ENCODE measurements at regions not wholly inside any gene's neighbourhood (a gene's known extent, or its start where the extent isn't known, plus 50 kb on each side); places are given as distances from the start of the nearest gene placed in this dataset.

DNA sequence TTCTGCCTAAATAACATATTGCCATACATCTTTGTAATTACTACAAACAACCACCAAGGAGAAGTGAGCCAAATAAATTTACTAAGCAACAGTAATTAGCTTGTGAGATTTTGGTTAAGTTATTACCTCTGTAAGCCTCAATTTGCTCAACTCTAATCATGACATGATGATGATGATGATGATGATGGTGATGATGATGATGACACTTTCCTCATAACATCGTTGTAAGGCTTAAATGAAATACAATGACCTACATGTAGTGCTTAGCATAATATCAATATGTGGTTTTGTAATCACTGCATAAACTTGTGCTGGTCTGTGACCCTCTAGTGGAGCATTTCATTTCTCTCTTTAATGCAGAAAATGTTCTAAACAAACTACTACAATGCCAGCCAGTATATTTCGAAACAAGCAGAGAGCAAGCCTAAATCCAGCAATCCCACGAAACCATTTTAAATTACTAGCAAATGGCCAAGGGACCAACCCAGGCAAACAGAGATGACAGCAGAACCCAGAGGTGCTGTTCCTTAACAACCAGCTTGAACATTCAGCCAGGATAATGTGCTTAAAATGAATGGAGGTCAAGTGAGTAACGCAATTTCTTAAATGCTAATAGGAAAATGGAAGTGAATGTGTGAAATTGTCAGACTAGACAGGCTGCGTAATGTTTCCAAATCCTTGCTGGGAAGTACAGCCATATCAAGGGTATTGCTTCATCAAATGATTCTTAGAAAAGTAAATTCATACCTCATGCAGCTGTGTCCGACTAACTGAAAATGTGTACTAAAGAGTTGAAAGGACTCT is 281.9 kb upstream of the PUM3 start:
- no peak overlapping the region for H3K4me3 Mint-ChIP-seq (ENCODE audit: unreplicated experiment)
- no peak overlapping the region for H3K27ac Mint-ChIP-seq (ENCODE audit: unreplicated experiment)
- no peaks in the 10 kb centered on the region for H3K36me3 Mint-ChIP-seq (ENCODE audit: unreplicated experiment)
- H3K4me1 Mint-ChIP-seq (ENCODE audit: unreplicated experiment): peaks cover 3% of the 10 kb centered on the region
- TF ChIP-seq, protein P1, sequence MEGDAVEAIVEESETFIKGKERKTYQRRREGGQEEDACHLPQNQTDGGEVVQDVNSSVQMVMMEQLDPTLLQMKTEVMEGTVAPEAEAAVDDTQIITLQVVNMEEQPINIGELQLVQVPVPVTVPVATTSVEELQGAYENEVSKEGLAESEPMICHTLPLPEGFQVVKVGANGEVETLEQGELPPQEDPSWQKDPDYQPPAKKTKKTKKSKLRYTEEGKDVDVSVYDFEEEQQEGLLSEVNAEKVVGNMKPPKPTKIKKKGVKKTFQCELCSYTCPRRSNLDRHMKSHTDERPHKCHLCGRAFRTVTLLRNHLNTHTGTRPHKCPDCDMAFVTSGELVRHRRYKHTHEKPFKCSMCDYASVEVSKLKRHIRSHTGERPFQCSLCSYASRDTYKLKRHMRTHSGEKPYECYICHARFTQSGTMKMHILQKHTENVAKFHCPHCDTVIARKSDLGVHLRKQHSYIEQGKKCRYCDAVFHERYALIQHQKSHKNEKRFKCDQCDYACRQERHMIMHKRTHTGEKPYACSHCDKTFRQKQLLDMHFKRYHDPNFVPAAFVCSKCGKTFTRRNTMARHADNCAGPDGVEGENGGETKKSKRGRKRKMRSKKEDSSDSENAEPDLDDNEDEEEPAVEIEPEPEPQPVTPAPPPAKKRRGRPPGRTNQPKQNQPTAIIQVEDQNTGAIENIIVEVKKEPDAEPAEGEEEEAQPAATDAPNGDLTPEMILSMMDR (IDR thresholded peaks at IDR 0.05): no peak
- DNase-seq (ENCODE audit: extremely low spot score, unreplicated experiment): no peak
- H3K27me3 Mint-ChIP-seq (ENCODE audit: unreplicated experiment): peaks cover 20% of the 10 kb centered on the region
- no peaks in the 10 kb centered on the region for H3K9me3 Mint-ChIP-seq (ENCODE audit: unreplicated experiment)

DNA sequence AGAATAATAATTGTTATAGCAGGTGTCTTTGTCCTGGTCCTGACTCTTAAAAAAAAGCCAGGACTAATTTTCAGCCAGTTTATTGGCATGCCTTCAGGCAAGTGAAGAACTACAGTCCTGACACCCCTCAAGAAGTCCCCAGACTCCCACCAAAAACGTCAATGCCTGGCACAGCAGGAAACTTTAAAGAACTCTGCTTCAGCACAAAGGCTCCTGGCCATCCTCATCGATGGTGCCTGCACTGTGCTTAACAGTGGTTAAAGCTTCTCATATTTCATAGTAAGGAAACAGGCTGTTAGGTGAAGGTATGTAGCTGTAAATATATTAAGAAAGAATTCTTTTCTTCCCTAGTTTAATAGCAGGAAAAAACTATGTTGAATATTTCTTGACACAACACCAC is 280.1 kb upstream of the PUM3 start:
- peaks cover 20% of the 10 kb centered on the region for H3K27me3 Mint-ChIP-seq (ENCODE audit: unreplicated experiment)
- no peak overlapping the region for H3K4me3 Mint-ChIP-seq (ENCODE audit: unreplicated experiment)
- DNase-seq (ENCODE audit: extremely low spot score, unreplicated experiment): no peak
- no peaks in the 10 kb centered on the region for H3K36me3 Mint-ChIP-seq (ENCODE audit: unreplicated experiment)
- H3K4me1 Mint-ChIP-seq (ENCODE audit: unreplicated experiment): peaks cover 3% of the 10 kb centered on the region
- no peaks in the 10 kb centered on the region for H3K9me3 Mint-ChIP-seq (ENCODE audit: unreplicated experiment)
- H3K27ac Mint-ChIP-seq (ENCODE audit: unreplicated experiment): no peak overlapping the region
- TF ChIP-seq, protein P1 (IDR thresholded peaks at IDR 0.05): no peak

DNA sequence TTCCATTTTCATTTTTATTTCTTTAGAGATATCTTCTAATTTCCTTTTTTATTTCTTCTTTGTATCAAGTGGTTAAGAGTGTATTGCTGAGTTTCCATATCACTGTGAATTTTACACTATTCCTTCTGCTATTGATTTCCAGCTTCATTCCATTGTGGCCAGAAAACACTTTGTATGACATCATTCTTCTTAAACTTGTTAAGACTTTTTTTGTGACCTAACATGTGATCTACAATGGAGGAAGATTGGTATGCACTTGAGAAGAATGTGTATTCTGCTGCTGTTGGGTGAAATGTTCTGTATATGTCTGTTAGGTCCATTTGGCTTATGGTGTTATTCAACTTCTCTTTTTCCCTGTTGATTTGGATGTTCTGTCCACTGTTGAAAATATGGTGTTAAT is 274.2 kb upstream of the PUM3 start:
- Mint-ChIP-seq H3K4me3 (ENCODE audit: unreplicated experiment) (no peak overlapping the region), H3K9me3 (ENCODE audit: unreplicated experiment) (peaks cover 9% of the 10 kb centered on the region), H3K27ac (ENCODE audit: unreplicated experiment) (no peak overlapping the region), H3K27me3 (ENCODE audit: unreplicated experiment) (peaks cover 15% of the 10 kb centered on the region), H3K4me1 (ENCODE audit: unreplicated experiment) (no peaks in the 10 kb centered on the region), H3K36me3 (ENCODE audit: unreplicated experiment) (peaks cover 2% of the 10 kb centered on the region)
- TF ChIP-seq, protein P1 (IDR thresholded peaks at IDR 0.05): no peak
- DNase-seq (ENCODE audit: extremely low spot score, unreplicated experiment): no peak

DNA sequence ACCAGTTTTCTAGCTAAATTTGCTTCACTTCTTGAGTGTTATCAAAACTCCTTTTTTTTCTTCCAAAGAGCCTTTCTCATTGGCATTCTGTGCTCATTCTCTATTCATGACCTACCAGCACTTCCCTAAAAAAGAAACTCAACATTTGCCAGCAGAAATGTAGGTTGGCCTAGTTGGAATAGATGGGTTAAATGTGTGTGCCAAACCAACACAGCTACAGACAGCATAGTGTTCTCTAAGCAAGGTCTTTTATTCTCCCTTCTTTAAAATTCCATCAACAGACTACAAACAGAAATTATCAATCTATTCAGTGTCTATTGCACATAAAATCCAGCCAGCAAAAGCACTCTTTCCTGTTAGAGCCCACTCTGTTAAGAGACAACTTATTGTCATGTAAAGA is 255.8 kb upstream of the PUM3 start:
- H3K27me3 Mint-ChIP-seq (ENCODE audit: unreplicated experiment): peaks cover 6% of the 10 kb centered on the region
- DNase-seq (ENCODE audit: extremely low spot score, unreplicated experiment): no peak
- H3K9me3 Mint-ChIP-seq (ENCODE audit: unreplicated experiment): no peaks in the 10 kb centered on the region
- no peak overlapping the region for H3K4me3 Mint-ChIP-seq (ENCODE audit: unreplicated experiment)
- H3K4me1 Mint-ChIP-seq (ENCODE audit: unreplicated experiment): no peaks in the 10 kb centered on the region
- TF ChIP-seq, protein P1 (IDR thresholded peaks at IDR 0.05): no peak
- H3K27ac Mint-ChIP-seq (ENCODE audit: unreplicated experiment): no peak overlapping the region
- no peaks in the 10 kb centered on the region for H3K36me3 Mint-ChIP-seq (ENCODE audit: unreplicated experiment)

DNA sequence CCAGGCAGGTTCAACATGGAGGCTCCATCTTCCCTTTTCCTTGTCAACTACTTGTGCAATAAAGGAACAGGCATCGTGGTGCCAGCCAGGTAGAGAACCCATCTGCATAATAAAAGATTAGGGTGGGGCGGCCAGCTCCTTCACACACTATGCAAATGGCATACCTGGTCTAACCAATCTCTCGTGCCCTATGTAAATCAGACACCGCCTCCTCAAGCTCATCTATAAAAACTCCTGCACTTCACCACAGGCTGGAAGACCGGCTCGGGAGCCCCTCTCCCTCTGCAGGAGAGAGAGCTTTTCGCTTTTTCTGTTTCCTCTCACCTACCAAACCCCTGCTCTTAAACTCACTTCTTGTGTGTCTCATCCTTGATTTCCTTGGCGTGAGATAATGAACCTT is 244.3 kb upstream of the PUM3 start:
- Mint-ChIP-seq H3K4me3 (ENCODE audit: unreplicated experiment) (no peak overlapping the region), H3K9me3 (ENCODE audit: unreplicated experiment) (no peaks in the 10 kb centered on the region), H3K36me3 (ENCODE audit: unreplicated experiment) (no peaks in the 10 kb centered on the region), H3K27ac (ENCODE audit: unreplicated experiment) (no peak overlapping the region), H3K27me3 (ENCODE audit: unreplicated experiment) (no peaks in the 10 kb centered on the region), H3K4me1 (ENCODE audit: unreplicated experiment) (no peaks in the 10 kb centered on the region)
- TF ChIP-seq, protein P1 (IDR thresholded peaks at IDR 0.05): no peak
- DNase-seq (ENCODE audit: extremely low spot score, unreplicated experiment): no peak
